ENCODE measurements at regions not wholly inside any gene's neighbourhood (a gene's known extent, or its start where the extent isn't known, plus 50 kb on each side); places are given as distances from the start of the nearest gene placed in this dataset.

GRCh38 chr4:14293582-14293981, 666.1 kb upstream of the BOD1L1 start:
- WGBS = 93% methylated on average over 3 of the region's 3 CpGs
- H3K27me3 ChIP-seq (ENCODE audit: control insufficient read depth in 4 of 4, insufficient read depth in 4 of 4, low read length in 3 of 4) = peaks cover 0 to 2% (median 0%) of the 10 kb centered on the region in 4 donors
- no peaks in the 10 kb centered on the region for H3K36me3 ChIP-seq (ENCODE audit: control insufficient read depth in 4 of 4, insufficient read depth in 3 of 4, low read depth in 1 of 4, low read length in 3 of 4)
- H3K9ac ChIP-seq (ENCODE audit: low read depth in 1 of 2, low read length in 2 of 2) = no peak overlapping the region
- H3K4me1 ChIP-seq (ENCODE audit: control insufficient read depth in 4 of 4, insufficient read depth in 4 of 4, low read length in 3 of 4) = no peaks in the 10 kb centered on the region
- DNase-seq (ENCODE audit: low spot score) = no peak
- TF ChIP-seq SP1 (IDR thresholded peaks at IDR 0.05) (no peak), EGR1 (IDR thresholded peaks at IDR 0.05; ENCODE audit: low read depth in 2 of 2) (no peak), ZBTB33 (IDR thresholded peaks at IDR 0.05) (no peak), ATF3 (IDR thresholded peaks at IDR 0.05) (no peak), FOXA1 (IDR thresholded peaks at IDR 0.05) (no peak), YY1 (IDR thresholded peaks at IDR 0.05) (no peak), CTCF (IDR thresholded peaks at IDR 0.05; ENCODE audit: low read depth, low read length, missing input control) (no peak), GABPA (IDR thresholded peaks at IDR 0.05 in 1 of 2, conservative IDR thresholded peaks at IDR 0.05 in 1 of 2) (no peak), FOXA2 (IDR thresholded peaks at IDR 0.05) (no peak), JUND (IDR thresholded peaks at IDR 0.05) (no peak), REST (IDR thresholded peaks at IDR 0.05) (no peak), RAD21 (IDR thresholded peaks at IDR 0.05) (no peak), MAX (IDR thresholded peaks at IDR 0.05) (no peak), TAF1 (conservative IDR thresholded peaks at IDR 0.05) (no peak), RXRA (IDR thresholded peaks at IDR 0.05) (no peak), NR2F2 (IDR thresholded peaks at IDR 0.05) (no peak)
- no peak overlapping the region for H3K27ac ChIP-seq (ENCODE audit: low read depth in 1 of 2, low read length in 2 of 2)
- no peak overlapping the region for H3K4me3 ChIP-seq (ENCODE audit: low read depth in 1 of 3, low read length in 3 of 3)
- H3K9me3 ChIP-seq (ENCODE audit: control insufficient read depth in 4 of 4, low read length in 3 of 4) = peaks cover 0 to 1% (median 0%) of the 10 kb centered on the region in 4 donors

GRCh38 chr4:14294611-14295010, 667.1 kb upstream of the BOD1L1 start:
- DNase-seq (ENCODE audit: low spot score) = no peak
- no peaks in the 10 kb centered on the region for H3K9me3 ChIP-seq (ENCODE audit: control insufficient read depth in 4 of 4, low read length in 3 of 4)
- peaks cover 0 to 2% (median 0%) of the 10 kb centered on the region in 4 donors for H3K27me3 ChIP-seq (ENCODE audit: control insufficient read depth in 4 of 4, insufficient read depth in 4 of 4, low read length in 3 of 4)
- no peak overlapping the region for H3K27ac ChIP-seq (ENCODE audit: low read depth in 1 of 2, low read length in 2 of 2)
- no peaks in the 10 kb centered on the region for H3K36me3 ChIP-seq (ENCODE audit: control insufficient read depth in 4 of 4, insufficient read depth in 3 of 4, low read depth in 1 of 4, low read length in 3 of 4)
- no peaks in the 10 kb centered on the region for H3K4me1 ChIP-seq (ENCODE audit: control insufficient read depth in 4 of 4, insufficient read depth in 4 of 4, low read length in 3 of 4)
- H3K4me3 ChIP-seq (ENCODE audit: low read depth in 1 of 3, low read length in 3 of 3) = no peak overlapping the region
- WGBS = 59% methylated on average over 2 of the region's 2 CpGs
- no peak overlapping the region for H3K9ac ChIP-seq (ENCODE audit: low read depth in 1 of 2, low read length in 2 of 2)
- TF ChIP-seq RAD21 (IDR thresholded peaks at IDR 0.05) = no peak
- no peak for TF ChIP-seq GABPA (IDR thresholded peaks at IDR 0.05 in 1 of 2, conservative IDR thresholded peaks at IDR 0.05 in 1 of 2)
- TF ChIP-seq REST (IDR thresholded peaks at IDR 0.05) = no peak
- no peak for TF ChIP-seq ATF3 (IDR thresholded peaks at IDR 0.05)

Data from liver (tissue), 8 donors.